Suprapubic skin (tissue), 4 donors: ENCODE measurements at regions not wholly inside any gene's neighbourhood (a gene's known extent, or its start where the extent isn't known, plus 50 kb on each side); places are given as distances from the start of the nearest gene placed in this dataset.
"Not testable (repeated sequence)": the region's sequence is repeated elsewhere in the genome, so short reads cannot be mapped to it uniquely, and the experiment has no call there.

Source experiments
- CTCF ChIP-seq, 2 donors: fragments of 200-600 bp in 1 of 2; fragments of 450-650 bp in 1 of 2; sonication (generic) in 1 of 2; IDR thresholded peaks; one replicate each; pipeline ENCODE4 v1.5.1; 2016 to 2019; ENCODE audit warnings: antibody characterized with exemption in 2 of 2, mild to moderate bottlenecking in 1 of 2, moderate library complexity in 1 of 2
- EP300 ChIP-seq: sonication (generic); formaldehyde crosslinking; IDR thresholded peaks from one replicate; pipeline ENCODE4 v1.6.1; 2017; ENCODE audit warnings: antibody characterized with exemption
- POLR2A ChIP-seq, 2 donors: fragments of 450-650 bp; IDR thresholded peaks; one replicate each; pipeline ENCODE4 v1.6.1; 2017; ENCODE audit warnings: antibody characterized with exemption in 2 of 2, mild to moderate bottlenecking in 2 of 2, moderate library complexity in 2 of 2
- POLR2AphosphoS5 ChIP-seq, 3 donors: sonication (generic); formaldehyde crosslinking; IDR thresholded peaks; one replicate each; pipeline ENCODE4 v1.6.1; 2017; ENCODE audit warnings: antibody characterized with exemption in 3 of 3

GRCh38 chr9:61854260-61854640, 664.4 kb downstream of the SPATA31A7 start:
- TF ChIP-seq CTCF (IDR thresholded peaks at IDR 0.05); POLR2A (IDR thresholded peaks at IDR 0.05); POLR2AphosphoS5 (IDR thresholded peaks at IDR 0.05); EP300: not testable (repeated sequence)
